Inflammatory macrophage (primary cell): ENCODE measurements at regions not wholly inside any gene's neighbourhood (a gene's known extent, or its start where the extent isn't known, plus 50 kb on each side); places are given as distances from the start of the nearest gene placed in this dataset.

ENCODE experiments used
- DNase-seq, 2 donors: peaks; one replicate each; pipeline ENCODE4 v3.0.0-alpha.2; 2020 to 2022

- DNase-seq, result no peak
Measured at GRCh38 chr2:200013906-200014305, 58.5 kb downstream of the MAIP1 start.

DNA sequence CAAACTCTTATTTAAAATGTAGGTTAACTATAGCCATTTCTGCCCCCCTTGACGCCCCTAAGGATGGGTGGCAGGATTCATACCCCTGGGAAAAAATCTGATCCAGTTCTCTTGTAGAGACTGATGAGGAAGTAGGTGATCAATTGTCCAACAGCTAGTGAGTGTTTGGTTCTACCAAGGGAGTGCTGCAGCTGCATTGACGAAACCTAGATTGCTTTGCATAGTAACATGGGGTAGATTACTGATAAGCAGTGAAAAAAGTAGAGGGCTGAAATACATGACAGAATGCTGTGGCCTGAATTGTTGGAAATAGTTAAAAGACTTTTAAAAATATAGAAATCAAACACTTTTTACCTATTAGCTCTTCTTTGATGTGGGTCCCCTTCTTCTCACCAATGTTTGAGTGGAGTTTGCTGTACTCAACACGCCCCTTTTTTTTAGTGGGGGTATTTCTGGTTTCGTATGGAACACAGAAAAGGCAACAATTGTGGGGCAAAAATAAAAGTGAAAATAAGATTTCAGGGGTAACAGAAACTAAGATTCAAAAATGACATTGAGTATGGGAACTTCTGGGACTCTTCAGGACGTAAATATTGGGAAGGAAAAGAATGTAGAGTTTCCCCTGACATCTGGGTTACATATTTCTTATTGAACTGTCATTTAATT, 66.2 kb downstream of the MAIP1 start:
- no peak for DNase-seq

DNA sequence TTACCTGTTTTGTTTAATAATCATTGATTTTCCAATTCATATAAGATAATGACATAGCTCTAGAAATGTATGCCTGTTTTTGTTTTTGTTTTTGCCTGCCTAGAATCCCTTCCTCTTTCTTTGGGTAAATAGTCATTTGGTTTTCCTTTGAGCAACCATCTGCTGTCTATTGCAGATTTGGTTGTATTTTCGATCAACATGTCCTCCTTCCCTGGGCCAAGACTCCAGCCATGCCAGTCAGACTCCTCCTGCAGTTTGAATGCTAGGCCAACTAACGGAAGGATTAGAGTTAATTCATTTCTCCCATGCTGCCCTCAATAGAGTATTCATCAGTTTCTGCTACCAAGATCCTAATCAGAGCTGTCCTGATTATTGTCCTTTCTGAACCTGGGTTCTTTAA, 67.1 kb downstream of the MAIP1 start:
- DNase-seq, result no peak

GRCh38 chr2:200023570-200023969, 68.2 kb downstream of the MAIP1 start:
- no peak for DNase-seq

GRCh38 chr2:200025717-200026116, 70.3 kb downstream of the MAIP1 start:
- no peak for DNase-seq

- no peak for DNase-seq
Measured at GRCh38 chr2:200026332-200027230, 71.2 kb downstream of the MAIP1 start.

DNA sequence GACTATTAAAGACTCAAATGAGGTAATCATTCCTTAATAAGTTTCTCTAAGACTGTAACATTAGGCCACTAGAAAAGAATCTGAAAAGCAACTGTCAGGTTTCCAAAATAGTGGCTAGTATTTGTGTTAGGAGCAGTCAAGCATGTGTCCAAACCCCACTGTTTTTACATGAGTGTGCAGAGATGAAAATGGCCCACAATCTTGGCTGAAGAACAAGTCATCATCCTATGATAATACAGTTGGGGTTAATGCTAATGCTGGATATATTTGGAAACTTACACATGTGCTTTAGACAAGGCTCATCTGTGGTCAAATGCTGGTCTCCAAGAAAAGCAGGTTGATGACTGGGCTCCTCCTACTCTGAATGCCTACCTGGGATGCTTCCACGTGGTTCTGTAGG, 73.6 kb downstream of the MAIP1 start:
- no peak for DNase-seq

- DNase-seq, result no peak
Measured at GRCh38 chr2:200032895-200033294, 77.5 kb downstream of the MAIP1 start.

DNA sequence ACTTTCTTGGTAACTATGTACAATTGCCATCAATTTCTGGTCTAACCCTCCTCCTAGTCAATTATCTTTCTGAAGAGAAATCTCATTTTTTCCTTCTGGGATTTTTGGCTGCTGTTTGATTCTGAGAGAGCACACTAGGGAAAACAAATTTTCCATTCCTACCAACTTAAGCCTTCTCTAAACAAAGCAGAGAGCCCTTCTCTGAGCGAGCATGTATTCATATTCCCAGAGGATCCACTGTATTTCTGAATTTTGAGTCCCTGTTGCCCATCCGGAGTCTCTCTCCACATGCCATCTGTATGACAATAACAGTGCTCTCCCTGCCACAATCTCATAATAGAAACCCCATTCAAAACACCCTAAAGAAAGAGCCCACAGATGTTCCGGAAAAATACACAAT, 78.5 kb downstream of the MAIP1 start:
- DNase-seq, result no peak

- DNase-seq, result no peak
Measured at GRCh38 chr2:200034816-200035215, 79.4 kb downstream of the MAIP1 start.

- DNase-seq, result no peak
Measured at GRCh38 chr2:200039724-200040650, 84.6 kb downstream of the MAIP1 start.

- DNase-seq, result no peak
Measured at GRCh38 chr2:200040831-200041230, 85.4 kb downstream of the MAIP1 start.

DNA sequence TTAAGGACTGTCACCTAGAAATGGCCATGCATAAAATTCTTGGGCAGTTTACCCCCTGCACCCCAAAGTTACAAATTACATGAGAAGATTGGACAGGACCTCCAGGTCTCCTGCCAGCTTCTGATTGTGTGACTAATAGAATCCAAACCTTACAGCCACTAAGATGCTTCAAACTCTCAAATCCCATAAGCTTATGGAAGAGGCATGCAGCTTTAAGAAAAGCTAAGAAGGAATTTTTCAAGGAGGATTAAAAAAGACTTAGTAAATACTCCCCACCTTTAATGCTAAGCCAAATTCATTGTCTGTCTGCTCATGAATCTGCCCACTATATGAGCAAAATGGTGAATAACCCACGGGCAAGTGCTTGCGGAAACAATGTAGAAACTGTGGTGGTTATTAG, 86.3 kb downstream of the MAIP1 start:
- no peak for DNase-seq

- DNase-seq, result no peak
Measured at GRCh38 chr2:200042102-200042735, 86.8 kb downstream of the MAIP1 start.

DNA sequence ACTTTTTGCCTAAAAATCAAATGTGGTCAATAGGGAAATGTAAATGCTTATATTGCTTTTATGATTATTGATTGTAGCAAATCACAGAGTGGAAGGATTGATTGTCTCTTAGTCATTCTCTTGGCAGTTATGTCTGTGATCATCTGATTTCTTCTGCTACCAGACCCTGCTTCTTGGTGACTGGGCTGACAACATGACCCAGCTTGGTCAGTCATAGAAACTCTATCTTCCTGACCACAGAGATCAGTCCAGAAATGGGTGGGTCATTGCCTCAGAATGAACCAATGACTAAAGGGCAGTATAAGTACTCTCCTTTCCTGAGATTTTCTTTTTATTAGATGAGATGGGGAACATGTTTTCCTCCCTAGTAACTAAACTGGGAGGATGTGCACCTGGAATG, 87.6 kb downstream of the MAIP1 start:
- no peak for DNase-seq

- no peak for DNase-seq
Measured at GRCh38 chr2:200044453-200044852, 89.1 kb downstream of the MAIP1 start.

- no peak for DNase-seq
Measured at GRCh38 chr2:200048421-200048820, 93.0 kb downstream of the MAIP1 start.

- DNase-seq, result no peak
Measured at GRCh38 chr2:200049086-200049485, 93.7 kb downstream of the MAIP1 start.

- DNase-seq, result no peak
Measured at GRCh38 chr2:200050921-200051610, 95.7 kb downstream of the MAIP1 start.

DNA sequence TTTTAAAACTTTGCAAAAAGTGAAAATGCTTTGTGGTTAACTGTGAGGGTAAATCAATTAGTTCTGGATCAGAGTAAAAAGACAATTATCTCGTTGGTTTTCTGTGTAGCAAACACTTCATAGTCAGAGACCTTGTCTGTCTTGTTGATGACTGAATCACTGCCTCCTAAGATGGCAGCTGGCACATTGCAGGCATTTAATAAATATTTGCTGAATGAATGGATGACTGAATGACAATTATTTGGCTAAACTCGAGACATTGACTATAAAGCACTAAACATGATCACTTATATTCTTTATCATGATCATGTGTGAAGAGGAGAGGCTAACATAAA, 96.2 kb downstream of the MAIP1 start:
- DNase-seq, result no peak

- DNase-seq, result no peak
Measured at GRCh38 chr2:200052627-200053026, 97.2 kb downstream of the MAIP1 start.
